Pancreas (tissue), 10 donors: ENCODE measurements at regions not wholly inside any gene's neighbourhood (a gene's known extent, or its start where the extent isn't known, plus 50 kb on each side); places are given as distances from the start of the nearest gene placed in this dataset.

ENCODE experiments used
- ATAC-seq, 4 donors: fragments of 200-7000 bp; cut with Tn5 transposase; one replicate each; pipeline versions ENCODE4 v1.8.0 to v1.9.1; 2020; ENCODE audit warnings: mild to moderate bottlenecking in 4 of 4, moderate library complexity in 4 of 4
- DNase-seq, 6 donors: peaks; one replicate each; pipeline ENCODE4 v3.0.0-alpha.2; 2020
- FAIRE-seq: peaks from 2 replicates; lab custom pipeline; 2012; peaks lifted over from hg19 to GRCh38; lab: Jason Lieb, UNC
- H3K27ac ChIP-seq, 4 donors: fragments of 200-600 bp; sonication (generic); 1 replicate in 3 of 4; 2 replicates in 1 of 4; pipeline versions ENCODE4 v1.5.0 to v1.8.0; 2020
- H3K27me3 ChIP-seq, 4 donors: fragments of 200-600 bp; one replicate each; pipeline ENCODE4 v1.8.0; 2021
- H3K36me3 ChIP-seq, 3 donors: fragments of 200-600 bp; sonication (generic) in 1 of 3; one replicate each; pipeline versions ENCODE4 v1.5.0 to v1.8.0; 2020 to 2021
- H3K4me1 ChIP-seq, 3 donors: fragments of 200-600 bp; one replicate each; pipeline ENCODE4 v1.8.0; 2021
- H3K4me3 ChIP-seq, 4 donors: fragments of 200-600 bp; sonication (generic) in 2 of 4; one replicate each; pipeline versions ENCODE4 v1.5.0 to v1.8.0; 2020 to 2021
- H3K9me3 ChIP-seq, 4 donors: fragments of 200-600 bp; one replicate each; pipeline ENCODE4 v1.8.0; 2021
- CTCF ChIP-seq, 4 donors: fragments of 200-600 bp; sonication (generic) in 3 of 4; IDR thresholded peaks; one replicate each; pipeline versions ENCODE4 v1.5.0 to v1.8.0; 2021; ENCODE audit warnings: antibody characterized with exemption in 4 of 4
- WGBS, 2 donors: extraction: QIAGEN DNeasy Blood & Tissue Kit; methylation state at CpG; one replicate each; pipeline ENCODE4 v1.1.7; 2013; 5-methylcytosine and 5-hydroxymethylcytosine counted together
- intact Hi-C, 3 donors: fragments of 100-400 bp; cut with DNase I; formaldehyde crosslinking; loops; one replicate each; pipeline versions ENCODE4 v1.11.1 to v1.14.2; 2022
- donor health status: healthy with polysubstance abuse.
- donor health status: DM: no; HTN: no; CAD: no; lungs with moderate emphysema.
- donor health status: DM: no; HTN: no; CAD: no.
- donor health status: control.
- donor health status: control.
- donor health status: Bipolar disorder and iron deficiency.
- donor health status: DM: yes; HTN: yes; CAD: no.
- donor health status: DM: no; HTN: no; CAD: no.
- donor health status: DM: no; HTN: no; CAD: no.
- donor health status: DM: yes; HTN: yes; CAD: no.

GRCh38 chr10:44832595-44833390 lies 78.3 kb upstream of the TMEM72 start:
- TF ChIP-seq CTCF (IDR thresholded peaks at IDR 0.05): no peak
- no peaks in the 10 kb centered on the region for H3K9me3 ChIP-seq
- FAIRE-seq (no peak), ATAC-seq (no peak), DNase-seq (no peak)
- H3K27me3 ChIP-seq: no peaks in the 10 kb centered on the region
- no peak overlapping the region for H3K4me3 ChIP-seq
- H3K27ac ChIP-seq: no peak overlapping the region
- intact Hi-C loops: no loop called here
- no peaks in the 10 kb centered on the region for H3K4me1 ChIP-seq
- no peaks in the 10 kb centered on the region for H3K36me3 ChIP-seq
- WGBS, 2 donors: 86 to 91% methylated on average over 6 of the region's 6 CpGs

- no peak for DNase-seq
- FAIRE-seq: no peak
Measured at GRCh38 chr10:44834131-44834530, 77.0 kb upstream of the TMEM72 start.

GRCh38 chr10:44835300-44835699 lies 75.8 kb upstream of the TMEM72 start:
- DNase-seq (no peak), ATAC-seq (no peak), FAIRE-seq (no peak)
- H3K4me1 ChIP-seq: no peaks in the 10 kb centered on the region
- H3K9me3 ChIP-seq: no peaks in the 10 kb centered on the region
- no peaks in the 10 kb centered on the region for H3K36me3 ChIP-seq
- H3K4me3 ChIP-seq: no peak overlapping the region
- intact Hi-C loops: no loop called here
- TF ChIP-seq CTCF (IDR thresholded peaks at IDR 0.05): no peak
- 61 to 77% methylated on average over 2 of the region's 2 CpGs for WGBS, 2 donors
- H3K27me3 ChIP-seq: no peaks in the 10 kb centered on the region
- H3K27ac ChIP-seq: no peak overlapping the region

More at GRCh38 chr10:44834131-44834530, 77.0 kb upstream of the TMEM72 start:
- Histone ChIP-seq H3K9me3 (no peaks in the 10 kb centered on the region), H3K27me3 (no peaks in the 10 kb centered on the region), H3K27ac (no peak overlapping the region), H3K4me1 (no peaks in the 10 kb centered on the region), H3K36me3 (no peaks in the 10 kb centered on the region), H3K4me3 (no peak overlapping the region)
- ATAC-seq: no peak
- 77 to 80% methylated on average over 4 of the region's 4 CpGs for WGBS, 2 donors
- TF ChIP-seq CTCF (IDR thresholded peaks at IDR 0.05): no peak
- intact Hi-C loops: no loop called here

GRCh38 chr10:44843484-44843883 lies 67.7 kb upstream of the TMEM72 start:
- DNase-seq (no peak), ATAC-seq (no peak), FAIRE-seq (no peak)
- intact Hi-C loops: no loop called here
- 64 to 67% methylated on average over 2 of the region's 2 CpGs for WGBS, 2 donors
- Histone ChIP-seq H3K9me3 (no peaks in the 10 kb centered on the region), H3K27me3 (no peaks in the 10 kb centered on the region), H3K27ac (no peak overlapping the region), H3K4me1 (no peaks in the 10 kb centered on the region), H3K36me3 (no peaks in the 10 kb centered on the region), H3K4me3 (no peak overlapping the region)
- no peak for TF ChIP-seq CTCF (IDR thresholded peaks at IDR 0.05)
